GM21528 (cell line): ENCODE measurements at regions not wholly inside any gene's neighbourhood (a gene's known extent, or its start where the extent isn't known, plus 50 kb on each side); places are given as distances from the start of the nearest gene placed in this dataset.

Source experiments
- ATAC-seq: cut with Tn5 transposase; IDR thresholded peaks from one replicate; pipeline ENCODE4 v1.9.1; 2021; ENCODE audit warnings: mild to moderate bottlenecking, moderate library complexity; ENCODE audit not compliant: unreplicated experiment, low FRiP score

DNA sequence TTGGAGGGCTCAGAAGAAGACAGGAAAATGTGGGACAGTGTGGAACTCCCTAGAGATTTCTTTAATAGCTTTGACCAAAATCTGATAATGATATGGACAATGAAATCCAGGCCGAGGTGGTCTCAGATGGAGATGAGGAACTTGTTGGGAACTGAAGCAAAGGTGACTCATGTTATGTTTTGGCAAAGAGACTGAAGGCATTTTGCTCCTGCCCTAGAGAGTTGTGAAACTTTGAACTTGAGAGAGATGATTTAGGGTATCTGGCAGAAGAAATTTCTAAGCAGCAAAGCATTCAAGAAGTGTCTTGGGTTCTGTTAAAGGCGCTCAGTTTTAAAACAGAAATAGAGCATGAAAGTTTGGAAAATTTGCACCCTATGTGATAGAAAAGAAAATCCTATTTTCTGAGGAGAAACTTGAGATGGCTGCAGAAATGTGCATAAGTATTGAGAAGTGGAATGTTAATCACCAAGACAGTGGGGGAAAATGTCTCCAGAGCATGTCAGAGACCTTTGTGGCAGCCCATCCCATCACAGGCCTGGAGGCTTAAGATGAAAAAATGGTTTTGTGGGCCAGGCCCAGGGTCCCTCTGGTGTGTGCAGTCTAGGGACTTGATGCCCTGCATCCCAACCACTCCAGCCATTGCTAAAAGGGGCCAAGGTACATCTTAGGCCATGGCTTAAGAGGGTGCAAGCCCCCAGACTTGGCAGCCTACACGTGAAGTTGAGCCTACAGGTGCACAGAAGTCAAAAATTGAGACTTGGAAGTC, 463.7 kb upstream of the TLE4 start:
- no peak for ATAC-seq

DNA sequence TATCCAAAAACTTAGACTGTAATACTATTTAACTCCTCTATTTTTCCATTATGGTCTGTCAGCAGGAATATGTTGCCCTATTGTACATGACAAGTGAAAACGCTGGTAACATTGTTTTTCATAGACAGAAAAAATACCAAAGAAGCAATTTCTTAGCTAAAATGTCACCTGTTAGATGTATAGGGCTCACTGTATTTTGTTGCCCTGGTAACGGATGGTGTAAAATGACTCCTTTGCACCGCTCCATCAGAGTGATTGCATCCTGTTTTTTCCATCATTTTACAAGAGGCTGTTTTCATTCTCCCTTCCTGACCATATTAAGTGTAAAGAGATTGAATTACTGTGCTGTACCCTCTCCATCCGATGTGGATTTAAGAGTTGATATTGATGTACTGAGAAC, 460.1 kb upstream of the TLE4 start:
- no peak for ATAC-seq

DNA sequence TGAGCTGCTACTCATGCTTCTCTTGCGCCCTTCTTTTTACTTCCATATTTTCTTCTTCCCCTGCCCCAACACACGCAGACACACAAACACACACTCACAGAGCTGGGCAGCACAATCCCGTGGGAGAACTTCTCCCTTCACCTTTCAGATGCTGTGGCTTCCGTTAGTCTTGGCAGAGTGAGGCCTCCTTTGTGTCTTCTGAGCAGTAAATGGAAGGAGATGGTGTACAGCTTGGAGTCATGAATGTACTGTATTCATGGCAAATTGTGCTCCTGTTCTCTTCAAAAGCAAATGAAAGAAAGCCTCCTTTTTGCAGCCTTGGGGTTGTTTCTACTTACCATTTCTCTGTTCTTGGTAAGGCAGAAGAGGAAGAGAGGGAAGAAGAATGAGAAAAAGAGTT, 456.6 kb upstream of the TLE4 start:
- no peak for ATAC-seq

DNA sequence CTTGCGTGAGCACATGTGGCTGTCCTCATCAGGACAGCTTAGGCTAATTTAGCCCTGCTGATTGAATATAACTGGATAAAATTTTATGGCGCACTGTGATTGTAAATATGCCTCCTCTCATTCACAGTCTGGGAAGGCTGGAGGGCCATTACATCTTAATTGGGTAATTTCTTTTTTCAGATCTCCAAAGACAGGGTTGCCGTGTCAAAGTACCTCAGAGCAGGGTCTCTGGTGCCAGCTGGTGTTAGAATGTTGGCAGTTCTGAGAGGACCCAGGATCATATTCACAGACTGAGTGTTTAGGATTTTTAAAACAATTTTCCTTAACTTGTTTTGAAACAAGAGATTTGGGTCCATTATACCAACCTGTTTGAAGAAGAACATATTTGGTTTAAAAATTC, 455.7 kb upstream of the TLE4 start:
- ATAC-seq, result no peak

DNA sequence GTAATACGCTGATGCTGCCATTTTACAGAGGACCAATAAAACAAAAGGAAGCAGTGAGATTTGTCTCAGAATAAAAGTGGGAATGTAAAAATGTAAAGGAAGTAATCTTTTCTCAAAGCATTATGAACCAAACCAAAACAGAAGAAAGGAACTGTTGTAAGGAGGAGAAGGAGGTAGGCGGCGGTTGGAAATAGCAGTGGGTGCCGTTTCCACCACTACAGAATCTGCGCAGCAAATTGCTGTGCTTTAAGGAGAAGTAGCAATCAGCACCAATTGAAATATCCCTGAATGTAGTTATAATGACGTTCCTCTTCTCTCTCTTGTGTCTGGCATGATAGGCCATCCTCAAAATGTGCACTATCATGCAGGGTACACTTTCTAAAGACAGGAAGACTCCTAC, 455.1 kb upstream of the TLE4 start:
- ATAC-seq, result no peak

DNA sequence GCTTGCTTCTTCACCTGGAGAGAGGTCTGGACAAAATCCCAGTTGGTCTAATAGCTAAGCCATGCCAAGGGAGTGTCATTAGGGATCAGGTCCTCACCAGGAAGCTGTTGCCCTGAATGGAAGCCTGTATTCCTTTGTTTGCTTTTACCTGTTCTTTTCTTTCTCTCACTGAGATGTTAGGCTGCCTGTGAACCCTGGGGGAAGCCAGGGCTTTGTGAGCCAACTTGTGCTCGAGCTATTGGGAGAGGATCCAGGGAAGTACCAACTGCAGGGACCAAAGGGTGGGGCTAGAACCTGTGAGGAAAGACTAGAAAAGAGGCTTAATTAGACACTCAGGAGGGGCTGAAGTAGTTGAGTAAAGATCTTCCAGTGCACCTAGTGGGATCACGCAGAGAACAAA, 451.2 kb upstream of the TLE4 start:
- no peak for ATAC-seq

DNA sequence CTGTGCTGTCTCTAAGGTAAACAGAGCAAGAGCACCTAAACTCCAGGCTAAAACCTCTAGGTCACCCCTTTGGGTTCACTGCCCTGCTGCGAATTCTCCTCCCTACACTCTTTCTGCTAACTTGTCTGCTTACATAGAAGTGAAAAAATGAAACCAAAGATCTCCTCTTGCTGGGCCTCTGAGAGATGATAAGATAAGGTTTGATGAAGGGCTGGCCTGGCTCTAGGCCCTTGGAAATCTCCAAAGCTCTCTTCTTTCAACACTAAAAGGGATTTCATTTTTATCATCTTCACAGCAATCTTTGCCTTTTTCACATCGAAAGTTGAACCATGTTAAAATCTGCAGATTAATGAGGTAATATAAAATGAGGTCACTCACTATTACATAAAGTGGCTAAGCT, 450.8 kb upstream of the TLE4 start:
- ATAC-seq, result no peak

DNA sequence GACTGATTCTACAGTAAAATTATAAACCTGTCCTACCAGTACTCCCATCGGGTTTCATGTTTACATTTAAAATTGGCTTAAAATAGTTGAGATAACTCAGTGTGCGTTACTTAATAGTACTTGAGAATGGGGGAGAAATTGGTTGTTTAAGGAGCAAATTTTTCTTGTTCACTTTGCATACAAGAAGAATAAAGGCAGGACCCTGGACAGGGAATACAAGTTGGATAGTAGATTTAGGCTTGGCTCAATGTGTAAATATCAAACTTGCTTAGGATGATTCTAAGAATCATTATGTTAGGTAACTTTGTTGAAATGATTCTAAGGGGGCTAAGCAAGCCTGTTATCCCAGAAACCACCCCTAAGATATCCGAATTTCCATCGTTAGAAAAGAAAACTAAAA, 448.4 kb upstream of the TLE4 start:
- no peak for ATAC-seq

DNA sequence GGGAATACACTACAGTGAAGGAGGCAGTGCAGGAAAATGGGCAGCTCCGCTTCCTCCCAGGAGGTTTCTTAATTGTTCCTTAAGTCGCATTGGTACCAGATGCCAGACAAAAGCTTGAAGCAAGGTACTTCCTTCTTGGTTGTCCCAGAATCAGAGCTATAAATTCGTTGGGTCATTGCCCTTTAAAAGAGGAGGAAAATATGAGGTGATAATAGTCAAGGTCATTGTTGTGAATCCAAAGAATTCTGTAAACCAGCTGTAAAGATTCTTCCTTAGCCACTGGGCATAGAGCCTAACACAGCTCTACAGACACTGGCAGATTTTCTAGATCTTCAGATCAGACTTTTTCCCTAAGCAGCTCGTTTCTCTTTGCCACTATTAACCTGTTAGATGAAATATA, 444.1 kb upstream of the TLE4 start:
- ATAC-seq, result no peak

DNA sequence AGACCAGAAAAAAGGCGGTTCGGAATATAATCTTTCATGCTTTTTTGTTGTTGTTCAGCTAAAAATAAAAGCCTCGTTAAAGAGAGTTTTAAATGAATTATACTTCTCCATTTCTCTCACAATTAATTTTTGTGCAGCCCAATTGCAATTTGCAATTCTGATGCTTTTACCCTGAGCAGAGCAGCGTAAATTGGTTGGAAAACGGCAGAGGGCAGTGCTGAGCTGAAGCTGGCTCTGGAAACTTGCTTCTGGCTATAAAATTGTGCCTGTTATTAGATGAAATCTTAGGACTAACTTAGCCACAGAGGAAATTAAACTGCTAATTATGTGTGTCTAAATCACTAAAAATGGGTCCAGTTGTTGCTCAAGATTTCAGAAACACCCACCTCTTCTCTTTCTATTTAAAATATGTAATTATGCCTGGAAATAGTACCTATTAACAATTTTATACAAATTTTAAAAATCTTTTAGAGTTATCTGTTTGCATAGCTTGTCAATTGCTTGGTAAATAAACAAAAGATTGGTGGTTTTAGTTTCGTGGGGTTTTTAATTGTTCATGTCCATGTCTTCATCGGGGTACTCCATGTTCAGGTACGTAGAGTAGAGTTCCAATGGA, 441.8 kb upstream of the TLE4 start:
- ATAC-seq, result no peak

DNA sequence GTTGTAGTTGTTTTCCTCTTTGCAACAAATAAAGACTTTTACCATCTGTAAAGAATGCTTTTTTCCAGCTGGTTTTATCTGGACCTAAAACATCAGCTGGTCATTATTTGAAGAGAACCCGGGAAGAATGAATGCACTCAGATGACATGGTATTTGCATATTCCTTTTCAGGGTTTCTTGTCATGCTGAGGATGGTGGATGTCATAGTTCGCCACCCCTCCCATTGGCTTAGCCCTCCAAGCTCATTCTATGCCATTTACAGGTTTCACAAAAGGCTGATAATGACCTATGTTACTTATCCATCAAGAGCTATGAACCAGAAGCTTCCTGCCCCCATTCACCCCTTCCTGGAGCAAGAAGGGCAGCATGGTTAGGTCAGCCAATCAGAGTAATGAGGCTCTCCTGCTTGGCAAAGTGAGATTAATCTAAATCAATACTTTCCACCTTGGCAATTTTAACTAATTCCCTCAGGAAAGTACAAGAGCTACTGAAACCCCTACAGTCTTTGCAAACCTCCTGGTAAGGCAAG, 440.5 kb upstream of the TLE4 start:
- ATAC-seq, result no peak

DNA sequence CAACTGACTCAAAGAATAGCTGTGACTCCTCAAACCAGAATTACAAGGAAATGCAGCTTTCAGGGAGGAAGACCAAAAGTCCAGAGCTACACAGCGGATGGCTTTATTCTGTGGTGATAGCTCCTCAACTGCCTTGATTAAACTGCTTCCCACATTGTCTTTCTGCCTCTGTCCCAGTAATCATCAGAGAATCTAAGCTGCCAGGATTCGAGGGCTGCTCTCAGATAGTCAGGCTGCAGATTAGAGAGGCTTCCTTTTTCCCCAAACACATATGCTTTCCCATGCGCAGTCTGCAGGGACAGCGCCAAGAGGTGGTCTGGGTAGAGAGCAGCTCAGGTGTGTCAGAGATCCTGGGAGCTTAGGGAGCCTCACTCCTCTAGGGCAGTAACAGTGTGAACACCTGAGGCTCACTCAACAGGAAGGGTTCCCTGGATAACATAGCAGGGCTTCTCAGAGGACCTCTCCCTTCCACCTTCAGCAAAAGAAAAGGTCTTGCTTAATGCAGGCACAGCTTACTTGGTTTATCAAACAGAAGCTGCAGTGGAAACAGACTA, 439.9 kb upstream of the TLE4 start:
- no peak for ATAC-seq

DNA sequence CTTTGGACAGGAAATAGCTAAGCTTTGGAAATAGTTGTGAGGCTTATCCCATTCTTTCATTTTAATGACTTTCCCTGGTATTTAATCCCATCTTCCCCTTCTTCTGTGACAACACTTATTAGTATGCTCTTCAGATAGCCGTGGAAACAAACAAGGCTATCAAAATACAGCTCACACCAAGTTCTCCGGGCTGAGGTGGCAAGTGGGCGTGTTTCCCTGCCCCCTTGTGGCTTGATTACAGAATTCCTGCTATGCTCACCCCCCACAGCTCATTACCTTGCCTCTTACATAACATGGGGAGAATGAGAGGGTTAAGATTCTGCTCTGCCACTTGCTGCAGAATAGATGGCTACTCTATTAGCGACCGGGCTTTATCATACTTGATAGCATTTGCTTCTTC, 437.1 kb upstream of the TLE4 start:
- no peak for ATAC-seq

DNA sequence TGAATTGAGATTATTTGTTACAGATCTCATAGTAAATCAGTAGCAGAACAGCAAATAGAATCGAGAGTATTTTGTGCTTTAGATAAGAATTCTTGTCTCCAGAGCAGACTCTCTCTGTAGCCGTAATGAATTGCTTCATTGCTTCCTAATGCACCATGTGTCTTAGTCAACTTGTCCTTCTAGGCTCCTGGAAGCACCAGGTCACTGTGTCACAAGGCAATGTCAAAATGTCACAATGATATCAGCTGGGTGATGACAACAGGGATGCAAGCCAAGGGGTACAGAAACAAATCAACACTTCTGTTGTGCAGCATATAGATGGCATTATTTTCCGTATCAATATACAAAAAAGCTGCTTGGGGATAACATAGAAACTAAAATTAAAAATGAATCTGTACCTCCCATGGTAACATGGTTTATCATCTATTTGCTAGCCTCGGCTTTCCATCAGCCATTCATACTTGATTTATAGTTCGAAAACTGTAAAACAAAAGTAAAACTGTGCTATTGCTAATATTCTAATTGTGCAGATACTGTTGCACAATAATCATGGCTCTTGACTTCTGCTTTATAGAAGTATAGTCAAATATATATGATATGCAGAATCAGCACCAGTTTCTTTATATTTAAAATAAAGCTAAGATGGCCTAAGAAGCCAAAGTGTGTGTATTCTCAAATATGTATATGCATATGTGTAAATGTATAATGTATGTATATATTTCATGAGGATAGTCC, 435.9 kb upstream of the TLE4 start:
- ATAC-seq, result no peak

DNA sequence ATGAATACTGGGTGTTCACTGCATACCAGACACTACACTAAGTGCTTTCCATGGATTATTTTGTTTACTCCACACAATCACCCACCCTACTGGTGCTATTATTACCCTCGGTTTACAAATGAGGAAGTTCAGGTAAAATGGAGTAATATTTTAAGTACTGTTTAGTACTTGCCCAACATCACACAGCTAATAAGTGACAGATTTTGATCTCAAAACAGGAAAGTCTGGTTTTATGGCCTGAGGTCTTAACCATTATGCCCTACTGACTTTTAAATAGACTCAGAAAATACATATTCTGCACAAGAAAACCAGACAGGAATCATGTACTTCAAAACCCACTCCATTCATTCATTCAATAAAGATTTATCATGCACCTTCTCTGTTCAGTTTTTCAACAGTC, 431.0 kb upstream of the TLE4 start:
- no peak for ATAC-seq

DNA sequence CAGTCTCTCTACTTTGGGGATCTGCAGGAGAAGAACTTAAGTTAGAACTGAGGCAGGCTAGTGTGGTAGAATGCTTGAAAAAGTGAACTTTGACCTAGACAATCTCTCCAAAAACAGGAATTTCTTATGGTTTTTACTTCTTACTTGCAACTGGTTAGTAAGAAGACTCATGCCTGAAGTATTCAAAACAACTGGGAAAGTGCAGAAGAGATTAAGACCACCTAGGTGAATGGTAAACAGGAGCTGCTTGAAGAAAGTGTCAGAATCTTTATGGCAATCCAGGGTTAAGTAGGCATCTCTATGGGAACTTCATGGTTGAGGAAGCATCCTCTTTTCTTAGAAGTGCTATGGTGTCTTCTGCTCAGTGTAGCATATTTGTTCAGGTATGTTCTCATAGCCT, 428.6 kb upstream of the TLE4 start:
- no peak for ATAC-seq

DNA sequence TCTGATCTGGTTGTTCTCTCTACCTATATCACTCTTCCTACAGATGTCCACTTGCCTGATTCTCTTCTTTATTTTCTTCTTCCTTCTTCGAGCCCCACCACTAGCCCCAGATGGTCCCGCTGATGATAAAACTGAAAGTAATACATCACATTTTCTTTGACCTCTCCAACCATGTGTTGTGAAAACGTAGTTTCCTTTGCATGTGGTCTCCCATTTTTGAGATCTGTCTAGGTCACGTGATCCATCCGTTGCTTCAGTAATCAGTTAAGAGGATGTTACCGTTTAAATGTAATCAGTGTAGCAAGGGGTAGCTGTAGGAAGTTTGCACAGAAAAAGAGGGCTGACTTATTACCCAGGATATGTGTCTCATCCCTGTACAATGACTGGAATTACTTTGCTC, 426.3 kb upstream of the TLE4 start:
- no peak for ATAC-seq

DNA sequence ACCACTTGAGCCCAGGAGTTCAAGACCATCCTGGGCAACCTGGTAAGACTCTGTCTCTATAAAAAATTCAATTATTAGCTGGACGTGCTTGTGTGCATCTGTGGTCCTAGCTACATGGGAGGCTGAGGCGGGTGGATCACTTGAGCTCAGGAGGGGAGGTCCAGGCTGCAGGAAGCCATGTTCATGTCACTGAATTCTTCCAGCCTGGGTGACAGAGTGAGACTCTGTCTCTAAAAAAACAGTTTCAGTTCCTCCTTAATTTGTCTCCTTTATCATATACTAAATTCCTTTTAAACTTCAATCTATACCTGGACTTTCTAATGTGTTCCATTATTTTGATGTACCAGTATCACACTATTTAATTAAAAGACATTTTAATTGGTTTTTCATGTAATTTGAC, 422.2 kb upstream of the TLE4 start:
- ATAC-seq, result no peak

DNA sequence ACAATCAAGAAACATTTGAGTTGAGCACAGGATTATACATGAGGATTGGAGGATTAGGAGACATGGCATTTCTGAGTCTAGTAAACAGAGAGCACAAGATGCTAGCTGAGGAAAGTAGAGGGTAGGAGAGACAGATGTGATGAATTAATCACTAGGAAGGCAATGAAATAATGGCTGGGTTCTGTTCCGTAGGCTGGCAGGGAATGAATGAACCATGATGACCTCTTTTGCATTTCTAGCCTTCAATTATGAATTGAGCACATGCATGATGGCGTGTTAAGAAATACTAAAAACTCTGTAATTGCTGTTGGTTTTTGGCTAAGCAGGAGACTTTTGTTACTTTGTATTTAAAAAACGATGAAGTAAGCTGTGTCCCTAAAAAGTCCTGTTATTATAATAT, 420.0 kb upstream of the TLE4 start:
- no peak for ATAC-seq

DNA sequence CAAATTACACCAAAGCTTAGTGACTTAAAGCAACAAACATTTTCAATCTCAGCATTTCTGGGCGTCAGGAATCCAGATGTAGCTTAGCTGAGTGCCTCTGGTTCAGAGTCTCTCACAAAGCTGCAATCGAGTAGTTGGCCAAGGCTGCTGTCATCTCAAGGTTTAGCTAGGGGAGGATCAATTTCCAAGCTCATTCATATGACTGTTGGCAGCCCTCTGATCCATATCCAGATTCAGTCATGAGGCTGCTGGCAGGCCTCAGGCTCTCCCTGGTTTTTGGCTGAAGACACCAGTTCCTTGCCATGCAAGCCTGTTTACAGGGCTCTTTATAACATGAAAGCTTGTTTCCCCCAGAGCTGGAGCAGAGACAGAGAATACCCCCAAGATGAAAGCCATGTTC, 419.5 kb upstream of the TLE4 start:
- ATAC-seq, result no peak

DNA sequence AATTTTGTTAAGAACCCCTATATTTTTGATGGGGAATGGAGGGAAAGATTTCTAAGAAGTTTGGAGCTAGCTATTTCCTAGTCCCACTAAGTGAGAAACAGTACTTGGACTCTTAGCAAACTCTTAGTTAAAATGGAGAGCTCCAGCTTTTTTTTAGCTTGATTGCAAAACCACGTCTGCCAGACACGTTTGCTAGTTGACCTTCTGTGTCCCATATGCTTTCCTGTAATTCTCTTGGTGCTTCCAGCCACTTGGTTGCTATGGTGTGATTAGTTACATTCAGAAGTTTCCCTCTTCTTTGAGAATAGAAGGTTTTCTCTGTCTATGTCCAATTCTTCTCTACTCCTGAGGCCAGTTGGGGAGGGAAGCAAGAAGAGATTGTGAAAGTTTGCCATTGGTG, 417.0 kb upstream of the TLE4 start:
- no peak for ATAC-seq
